PC-9 (cell line): ENCODE measurements at regions not wholly inside any gene's neighbourhood (a gene's known extent, or its start where the extent isn't known, plus 50 kb on each side); places are given as distances from the start of the nearest gene placed in this dataset.

Source experiments
- EZH2 ChIP-seq: fragments of 200-600 bp; sonication (generic); IDR thresholded peaks from 2 replicates; pipeline ENCODE4 v1.8.0; 2017; ENCODE audit warnings: antibody characterized with exemption, low read depth
- TF ChIP-seq, protein P1 (sequence below): fragments of 200-600 bp; sonication (generic); conservative IDR thresholded peaks from 2 replicates; pipeline ENCODE4 v1.6.1; 2017; ENCODE audit warnings: mixed run types, antibody characterized with exemption, mild to moderate bottlenecking, moderate library complexity

DNA sequence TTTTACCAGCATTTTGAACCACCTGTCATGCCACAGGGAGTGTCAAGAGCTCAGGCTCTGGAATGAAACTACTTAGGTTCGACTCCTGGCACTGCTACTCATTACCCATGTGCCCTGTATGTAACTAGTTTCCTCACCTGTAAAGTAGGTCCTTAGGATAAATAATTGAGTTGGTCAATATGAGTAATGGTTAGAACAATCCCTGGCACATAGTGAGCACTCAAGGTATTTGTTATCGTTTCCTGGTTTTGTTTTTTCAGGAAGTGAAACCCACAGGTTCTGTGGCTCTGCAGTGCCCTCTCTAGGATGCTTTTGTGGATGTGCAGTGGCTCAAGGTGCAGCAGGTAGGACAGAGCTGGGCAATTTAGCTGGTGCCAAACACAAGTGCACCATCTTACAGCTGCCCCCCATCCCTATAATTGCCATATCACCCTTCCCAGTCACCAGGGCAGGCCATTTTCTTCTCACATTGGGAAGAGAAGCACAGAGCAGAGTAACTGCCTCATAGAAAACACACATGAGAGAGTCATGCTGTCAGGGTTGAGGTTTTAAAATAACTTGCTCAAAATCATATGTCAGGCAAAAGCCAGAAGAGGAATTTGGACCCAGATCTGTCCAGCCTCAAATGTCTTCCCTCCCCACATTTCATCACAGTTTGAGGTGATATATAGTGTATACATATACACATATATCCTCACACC is 297.5 kb downstream of the RPAP3 start:
- TF ChIP-seq, protein P1, sequence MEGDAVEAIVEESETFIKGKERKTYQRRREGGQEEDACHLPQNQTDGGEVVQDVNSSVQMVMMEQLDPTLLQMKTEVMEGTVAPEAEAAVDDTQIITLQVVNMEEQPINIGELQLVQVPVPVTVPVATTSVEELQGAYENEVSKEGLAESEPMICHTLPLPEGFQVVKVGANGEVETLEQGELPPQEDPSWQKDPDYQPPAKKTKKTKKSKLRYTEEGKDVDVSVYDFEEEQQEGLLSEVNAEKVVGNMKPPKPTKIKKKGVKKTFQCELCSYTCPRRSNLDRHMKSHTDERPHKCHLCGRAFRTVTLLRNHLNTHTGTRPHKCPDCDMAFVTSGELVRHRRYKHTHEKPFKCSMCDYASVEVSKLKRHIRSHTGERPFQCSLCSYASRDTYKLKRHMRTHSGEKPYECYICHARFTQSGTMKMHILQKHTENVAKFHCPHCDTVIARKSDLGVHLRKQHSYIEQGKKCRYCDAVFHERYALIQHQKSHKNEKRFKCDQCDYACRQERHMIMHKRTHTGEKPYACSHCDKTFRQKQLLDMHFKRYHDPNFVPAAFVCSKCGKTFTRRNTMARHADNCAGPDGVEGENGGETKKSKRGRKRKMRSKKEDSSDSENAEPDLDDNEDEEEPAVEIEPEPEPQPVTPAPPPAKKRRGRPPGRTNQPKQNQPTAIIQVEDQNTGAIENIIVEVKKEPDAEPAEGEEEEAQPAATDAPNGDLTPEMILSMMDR = peak; percentile 53
- TF ChIP-seq EZH2 = no peak
